GM19025 (cell line): ENCODE measurements at regions not wholly inside any gene's neighbourhood (a gene's known extent, or its start where the extent isn't known, plus 50 kb on each side); places are given as distances from the start of the nearest gene placed in this dataset.
A peak's percentile ranks its signal among the peaks of the same experiment; 100 is the strongest.

Source experiments
- ATAC-seq: cut with Tn5 transposase; IDR thresholded peaks from one replicate; pipeline ENCODE4 v1.9.1; 2021; ENCODE audit warnings: mild to moderate bottlenecking, low read depth, moderate library complexity; ENCODE audit not compliant: unreplicated experiment

DNA sequence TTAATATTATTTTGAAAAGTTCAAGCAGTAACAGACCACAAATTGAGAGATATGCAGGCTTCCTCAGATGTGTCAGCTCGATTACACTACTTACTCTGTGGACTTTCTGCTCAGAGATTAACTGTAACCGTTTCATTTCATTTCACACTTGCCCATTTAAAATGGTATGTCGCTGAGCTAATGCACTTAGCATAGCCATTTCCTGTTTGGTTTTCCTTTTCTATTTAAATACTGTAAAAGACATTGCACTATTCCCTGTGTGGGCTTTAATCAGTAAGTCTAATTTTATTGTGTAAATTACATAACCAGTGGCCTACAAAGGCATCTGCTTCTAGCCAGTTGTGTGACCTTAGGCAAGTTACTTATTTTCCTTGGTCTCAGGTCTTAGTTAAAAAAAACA is 237.6 kb downstream of the LACC1 start:
- ATAC-seq = no peak

DNA sequence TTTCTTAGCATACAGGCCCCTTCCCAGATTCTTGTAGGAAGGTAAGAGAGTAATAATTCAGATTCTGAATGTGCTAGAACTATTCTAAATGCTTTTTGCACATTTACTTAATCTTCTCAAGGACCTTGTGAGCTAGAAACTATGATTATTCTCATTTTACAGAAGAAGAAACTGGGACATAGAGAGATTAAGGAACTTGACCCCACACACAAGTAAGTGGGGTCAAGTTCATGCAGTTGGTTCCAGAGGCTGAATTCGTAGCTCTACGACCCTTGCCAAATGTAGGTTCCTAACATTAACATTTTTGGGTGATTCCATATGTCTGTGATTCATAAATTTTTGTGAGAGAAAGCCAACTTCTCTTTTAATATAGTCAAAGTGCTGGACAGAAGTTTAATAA is 238.1 kb downstream of the LACC1 start:
- ATAC-seq = no peak

DNA sequence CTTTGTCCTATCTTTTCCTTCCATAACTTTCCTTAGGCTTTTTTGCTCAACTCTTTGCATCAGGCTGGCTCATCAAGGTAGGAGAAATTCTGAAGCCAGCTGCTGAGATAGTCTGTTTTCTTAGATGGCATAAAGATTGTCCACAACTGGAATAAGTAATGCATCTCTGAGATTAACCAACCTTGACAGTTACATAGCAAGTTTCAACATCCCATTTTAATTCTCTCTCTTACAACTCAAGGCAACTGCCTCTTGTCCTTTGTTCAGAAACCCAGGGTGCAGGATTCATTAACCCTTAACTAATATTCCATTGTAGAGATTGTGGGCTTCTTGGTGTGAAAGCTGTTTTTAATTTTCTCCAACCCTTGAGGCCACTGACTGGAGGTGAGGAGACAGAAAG is 239.2 kb downstream of the LACC1 start:
- no peak for ATAC-seq

DNA sequence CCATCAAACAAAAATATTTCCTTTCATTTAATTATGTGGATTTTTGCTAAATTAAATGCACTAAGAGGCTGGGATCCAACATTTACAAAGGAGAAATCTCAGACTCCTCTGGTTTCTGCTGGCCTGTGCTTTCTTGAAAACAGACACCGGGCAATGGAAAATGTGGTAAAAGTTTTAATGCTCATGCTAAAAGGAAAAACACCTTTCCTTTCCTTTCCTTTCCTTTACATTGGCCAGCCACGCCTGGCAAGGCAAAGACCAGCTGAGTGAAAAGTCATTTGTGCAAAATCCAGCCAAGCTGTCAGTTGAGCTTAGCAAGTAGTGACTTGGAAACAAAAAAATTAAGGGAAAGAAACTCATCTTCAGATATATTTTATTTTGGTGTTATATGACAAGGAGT is 240.3 kb downstream of the LACC1 start:
- ATAC-seq = no peak

DNA sequence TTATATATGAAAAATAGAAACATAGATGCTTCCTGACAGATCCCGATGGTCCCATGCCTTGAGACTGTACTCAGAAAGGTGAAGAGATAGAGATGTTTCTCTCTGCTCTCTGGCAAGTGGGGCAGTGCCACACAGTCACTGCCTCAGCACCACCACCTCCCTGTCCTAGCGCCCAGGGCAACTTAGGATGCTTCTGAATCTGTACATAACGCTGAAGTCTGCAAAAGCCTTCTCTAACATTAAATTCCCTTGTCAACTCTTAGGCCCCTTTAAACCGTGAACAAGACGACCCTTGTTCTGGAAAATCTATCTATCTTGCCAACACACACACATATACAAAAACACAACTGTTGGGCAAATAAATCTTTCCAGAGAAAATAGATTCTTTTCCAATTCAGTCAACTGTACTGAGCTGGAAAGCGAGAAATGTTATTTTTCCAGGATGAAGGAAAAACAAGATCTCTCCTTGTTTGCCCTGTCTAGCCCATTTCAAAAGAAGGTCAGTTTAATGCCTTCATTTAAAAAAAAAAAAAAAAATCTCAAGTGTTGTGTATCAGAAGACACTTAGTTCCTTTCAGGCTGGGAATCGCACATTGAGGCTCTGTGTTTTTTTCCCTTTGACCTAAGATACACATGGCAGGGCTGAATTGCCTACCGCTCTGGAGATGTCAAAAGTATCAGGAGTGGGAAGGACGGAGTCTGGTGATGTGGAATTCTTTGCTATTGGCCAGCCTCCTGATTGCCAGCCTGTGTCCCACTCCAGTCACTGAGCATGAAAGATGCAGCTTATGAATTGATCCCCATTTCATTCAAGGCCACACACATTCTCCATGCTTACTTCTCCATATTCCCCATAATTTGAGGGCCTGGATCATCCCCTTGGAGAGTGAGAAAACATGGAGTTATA is 241.4 kb downstream of the LACC1 start:
- ATAC-seq = no peak

DNA sequence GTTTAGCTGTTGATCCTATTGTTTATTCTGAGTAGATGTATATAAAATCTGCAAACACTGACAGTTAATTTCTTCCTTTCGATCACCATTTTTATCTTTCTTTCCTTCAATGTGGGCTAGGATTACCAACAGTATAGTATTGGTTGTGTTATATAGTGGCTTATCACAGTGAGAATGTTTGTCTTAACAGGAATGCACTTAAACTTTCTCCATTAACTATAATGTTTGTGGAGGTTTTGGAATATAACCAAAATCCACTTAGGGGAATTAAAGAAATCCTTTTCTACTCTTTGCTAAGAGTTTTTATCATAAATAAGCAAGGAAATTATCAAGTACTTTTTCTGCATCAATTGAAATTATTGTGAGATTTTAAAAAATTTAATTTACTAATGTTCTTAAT is 244.6 kb downstream of the LACC1 start:
- no peak for ATAC-seq

DNA sequence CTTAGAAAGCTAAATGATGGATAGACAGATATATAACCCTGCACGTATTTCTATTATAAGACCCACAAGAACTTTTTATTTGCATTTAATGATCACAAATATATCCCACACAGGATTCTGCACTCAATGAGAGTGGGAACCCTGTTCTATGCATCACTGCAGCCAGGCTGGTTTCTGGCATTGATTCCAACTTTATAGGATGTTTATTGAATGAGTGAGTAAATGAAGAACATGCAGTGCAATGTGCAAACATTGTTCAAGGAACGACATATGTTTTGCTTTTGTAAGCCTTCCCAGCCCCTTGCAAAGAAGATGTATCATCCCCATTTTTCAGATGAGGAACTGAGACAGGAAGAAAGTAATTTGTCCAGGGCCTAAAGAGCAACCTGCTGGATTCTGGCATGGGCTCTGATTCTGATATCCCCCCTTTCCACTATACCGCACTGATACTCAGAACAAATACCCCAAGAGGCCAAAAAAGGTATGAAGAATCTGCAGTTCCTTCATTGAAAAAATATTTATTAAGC is 246.3 kb downstream of the LACC1 start:
- ATAC-seq = no peak

DNA sequence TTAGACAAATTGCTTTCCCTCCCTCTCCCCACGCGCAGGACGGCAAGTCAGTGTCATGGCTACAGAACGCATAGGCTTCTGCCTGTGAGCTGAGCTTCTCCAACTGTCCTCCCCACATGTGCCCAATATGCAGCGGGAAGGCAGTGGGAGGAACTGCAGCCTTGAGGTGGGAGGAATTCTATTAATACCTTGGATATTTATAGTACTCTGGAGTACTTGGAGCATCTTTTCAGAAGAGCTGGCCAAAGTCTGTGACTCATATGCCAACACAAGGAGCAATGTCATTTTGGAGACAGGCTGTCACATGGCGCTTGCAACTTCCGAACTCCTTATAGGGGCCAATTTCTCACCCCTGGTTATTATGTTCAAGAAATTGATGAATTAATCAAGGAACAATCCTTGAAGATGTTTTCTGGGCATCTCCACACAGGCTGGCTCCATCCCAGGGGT is 245.0 kb upstream of the SERP2 start:
- no peak for ATAC-seq

DNA sequence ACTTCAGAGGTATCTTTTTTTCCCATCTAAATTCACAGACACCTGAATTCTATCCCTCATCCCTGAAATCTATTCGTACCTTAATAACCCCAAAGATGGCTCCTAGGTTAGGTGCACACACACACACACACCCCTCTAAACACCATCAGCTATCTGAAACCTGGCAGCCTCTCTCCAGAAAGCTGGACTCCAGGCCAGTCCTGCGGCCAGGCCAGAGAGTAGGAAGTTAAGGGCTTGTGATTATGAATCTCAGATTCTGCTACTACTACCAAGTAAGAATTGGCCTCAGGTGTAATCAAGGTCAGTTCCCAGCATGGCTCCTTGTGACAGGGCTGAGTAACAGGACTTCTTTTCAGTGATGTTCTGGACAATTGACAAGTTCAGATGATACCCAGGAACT is 244.2 kb upstream of the SERP2 start:
- no peak for ATAC-seq

DNA sequence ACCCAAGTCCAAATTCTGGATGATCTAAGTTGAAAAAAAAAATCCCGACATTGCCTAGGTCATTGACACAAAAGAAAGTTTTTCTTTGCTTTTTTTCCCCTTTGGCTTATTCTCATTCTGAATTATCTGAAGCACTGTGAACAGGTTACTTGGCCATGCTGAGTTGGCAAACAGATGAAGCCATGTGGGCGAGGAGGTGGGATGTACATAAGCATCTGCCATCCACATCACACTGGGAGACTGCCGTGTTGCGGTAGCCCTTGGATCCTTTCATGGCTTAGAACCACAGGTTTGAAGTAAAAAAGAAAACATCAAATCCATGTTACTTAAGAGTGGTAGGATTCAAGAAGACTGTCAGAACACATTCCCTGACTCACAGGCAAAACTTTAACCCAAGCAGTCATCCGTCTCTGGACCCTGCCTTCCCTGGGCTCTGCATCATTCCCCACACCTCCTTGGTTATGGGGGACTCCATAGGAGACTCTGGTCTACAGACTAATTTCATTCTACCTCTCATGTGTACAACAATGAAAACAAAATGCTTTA is 242.5 kb upstream of the SERP2 start:
- no peak for ATAC-seq

DNA sequence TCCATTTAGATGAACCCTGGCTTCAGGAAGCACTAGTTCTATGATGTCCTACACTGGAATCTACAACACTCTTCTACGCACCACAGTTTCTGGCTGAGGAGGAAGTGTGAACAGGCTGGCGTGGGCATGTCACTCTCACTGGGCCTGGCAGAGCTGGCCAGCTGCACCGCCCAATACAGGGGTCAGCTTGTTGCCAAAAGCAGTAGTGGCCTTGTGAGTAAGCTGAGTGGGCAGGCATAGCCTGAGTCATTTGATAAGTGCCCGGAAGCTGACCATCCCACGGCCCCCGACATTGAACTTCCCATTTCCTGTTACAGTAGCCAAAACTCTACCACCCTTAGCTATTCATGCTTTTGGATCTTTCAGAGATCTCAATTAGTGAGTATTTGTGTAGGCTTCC is 240.9 kb upstream of the SERP2 start:
- ATAC-seq = no peak

DNA sequence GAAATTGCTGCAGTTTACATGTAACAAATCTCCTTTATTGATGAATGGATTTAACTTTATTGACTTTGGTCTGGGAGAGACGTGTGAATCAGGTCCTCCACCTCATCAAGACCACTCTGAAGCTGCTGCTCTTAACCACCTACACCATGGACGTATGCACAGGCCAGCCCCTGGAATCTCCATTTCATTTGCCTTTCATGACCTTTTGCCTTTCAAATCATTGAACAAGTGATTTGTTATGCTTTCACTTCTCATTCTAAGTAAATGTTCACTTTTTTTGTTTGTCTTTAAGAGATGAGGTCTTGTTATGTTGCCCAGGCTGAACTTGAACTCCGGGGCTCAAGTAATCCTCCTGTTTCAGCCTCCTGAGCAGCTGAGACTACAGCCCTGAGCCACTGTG is 240.0 kb upstream of the SERP2 start:
- no peak for ATAC-seq

DNA sequence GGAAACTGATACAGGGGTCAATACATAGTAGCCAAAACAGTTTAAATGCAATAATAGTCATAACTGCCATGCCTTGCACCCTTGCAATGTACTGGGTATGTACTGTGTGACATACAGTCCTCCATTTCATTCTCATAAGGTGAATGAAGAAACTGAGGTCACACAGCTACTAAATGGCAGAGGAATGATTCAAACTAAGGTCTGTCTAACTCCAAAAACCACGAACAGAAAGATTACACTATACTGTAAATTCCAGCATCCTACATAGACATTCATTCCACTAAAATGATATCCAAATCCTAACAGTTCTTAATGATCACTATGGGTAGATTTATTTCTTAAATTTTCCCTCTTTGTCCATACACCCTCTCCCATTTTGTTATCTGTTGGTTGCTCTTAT is 238.1 kb upstream of the SERP2 start:
- ATAC-seq = no peak

DNA sequence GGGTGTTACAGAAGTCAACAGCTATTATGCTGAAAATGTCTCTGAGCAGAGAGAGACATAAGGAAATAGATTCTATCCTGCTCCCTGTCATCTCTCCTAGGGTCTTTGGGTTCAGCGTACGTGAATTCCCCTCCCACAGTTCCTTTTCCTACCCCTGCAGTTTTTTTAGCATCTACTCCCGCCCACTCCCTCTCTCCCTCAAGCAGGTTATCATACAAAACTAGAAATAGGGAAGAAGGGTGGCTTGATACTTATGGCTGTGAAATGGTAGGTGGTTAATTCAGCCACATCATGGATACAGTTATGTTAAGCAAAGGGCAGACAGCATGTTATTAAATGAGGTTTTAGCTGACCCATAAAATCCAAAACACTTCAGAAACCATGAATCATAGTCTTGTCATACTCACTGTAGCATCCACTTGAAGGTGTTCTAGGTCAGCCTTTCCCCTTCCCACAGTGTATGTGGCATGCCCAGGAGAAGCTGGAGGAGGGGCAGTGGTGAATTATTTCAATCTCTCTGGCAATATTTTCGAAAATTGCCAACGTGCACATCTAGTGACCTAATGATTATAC is 236.8 kb upstream of the SERP2 start:
- ATAC-seq = no peak

DNA sequence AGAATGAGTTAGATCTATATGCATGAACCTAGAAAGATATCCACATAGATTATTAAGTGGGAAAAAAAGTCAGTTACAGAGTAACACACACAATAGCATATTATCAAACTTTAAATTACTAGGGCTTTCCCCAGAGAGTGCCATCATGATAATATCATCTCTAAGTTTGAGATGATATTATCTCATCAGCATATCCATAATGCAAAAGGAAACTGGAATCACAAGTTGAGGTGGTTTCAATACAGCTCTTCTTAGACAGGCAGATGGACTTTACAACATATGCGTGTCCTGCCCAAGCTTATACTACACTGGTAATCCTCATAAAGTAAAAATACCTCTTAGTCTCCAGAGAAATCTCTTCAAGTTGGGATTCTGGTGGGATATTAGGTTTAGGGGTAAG is 236.2 kb upstream of the SERP2 start:
- no peak for ATAC-seq

DNA sequence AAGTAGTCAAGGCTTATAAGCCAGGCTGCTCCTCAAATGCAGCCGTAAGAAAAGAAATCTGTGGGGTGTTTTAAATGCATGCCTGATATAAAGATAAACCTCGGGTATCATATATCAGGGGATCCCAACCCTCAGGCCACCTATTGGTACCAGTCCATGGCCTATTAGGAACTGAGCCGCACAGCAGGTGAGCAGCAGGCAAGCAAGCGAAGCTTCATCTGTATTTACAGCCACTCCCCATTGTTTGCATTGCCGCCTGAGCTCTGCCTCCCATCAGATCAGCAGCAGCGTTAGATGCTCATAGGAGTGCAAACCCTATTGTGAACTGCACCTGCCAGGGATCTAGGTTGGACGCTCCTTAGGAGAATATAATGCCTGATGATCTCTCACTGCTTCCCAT is 233.5 kb upstream of the SERP2 start:
- ATAC-seq = no peak

DNA sequence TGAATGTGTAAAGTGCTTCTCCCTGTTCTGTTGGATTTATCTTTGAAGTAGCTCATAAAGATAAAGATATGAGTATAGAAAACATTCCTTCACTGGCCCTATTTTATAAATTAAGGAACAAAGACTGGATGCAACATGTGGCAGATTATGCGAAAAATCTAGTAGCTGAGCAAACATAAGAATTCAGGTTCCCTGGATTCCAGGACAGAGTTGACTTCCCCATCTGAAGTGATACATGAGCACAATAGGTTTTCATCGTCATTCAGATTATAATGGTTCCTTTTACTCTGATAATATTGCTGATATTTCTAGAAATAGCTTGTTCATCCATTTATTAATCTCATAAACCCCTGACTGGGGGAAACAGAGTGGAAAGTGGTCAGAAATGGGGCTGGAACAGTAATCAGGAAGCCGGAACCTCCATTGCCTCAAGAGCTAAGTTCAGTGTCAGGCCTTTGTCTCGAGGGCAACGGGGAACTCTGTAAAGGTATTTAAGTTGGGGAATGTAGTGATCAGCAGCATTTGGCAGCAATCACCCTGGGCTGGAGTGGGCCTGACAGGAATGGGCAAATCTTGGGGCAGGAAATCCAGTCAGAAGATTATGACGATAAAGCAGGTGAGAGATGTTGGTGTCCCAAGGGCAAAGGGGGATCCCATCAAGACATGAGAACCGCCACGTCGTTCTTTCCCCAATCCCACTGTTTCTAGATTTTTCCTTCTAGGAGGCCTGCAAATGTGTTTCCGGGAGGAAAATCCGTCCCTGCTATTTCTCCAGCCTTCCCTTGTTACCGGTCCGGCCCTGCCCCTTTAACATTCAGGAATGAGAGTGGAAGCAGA is 232.5 kb upstream of the SERP2 start:
- ATAC-seq = no peak

DNA sequence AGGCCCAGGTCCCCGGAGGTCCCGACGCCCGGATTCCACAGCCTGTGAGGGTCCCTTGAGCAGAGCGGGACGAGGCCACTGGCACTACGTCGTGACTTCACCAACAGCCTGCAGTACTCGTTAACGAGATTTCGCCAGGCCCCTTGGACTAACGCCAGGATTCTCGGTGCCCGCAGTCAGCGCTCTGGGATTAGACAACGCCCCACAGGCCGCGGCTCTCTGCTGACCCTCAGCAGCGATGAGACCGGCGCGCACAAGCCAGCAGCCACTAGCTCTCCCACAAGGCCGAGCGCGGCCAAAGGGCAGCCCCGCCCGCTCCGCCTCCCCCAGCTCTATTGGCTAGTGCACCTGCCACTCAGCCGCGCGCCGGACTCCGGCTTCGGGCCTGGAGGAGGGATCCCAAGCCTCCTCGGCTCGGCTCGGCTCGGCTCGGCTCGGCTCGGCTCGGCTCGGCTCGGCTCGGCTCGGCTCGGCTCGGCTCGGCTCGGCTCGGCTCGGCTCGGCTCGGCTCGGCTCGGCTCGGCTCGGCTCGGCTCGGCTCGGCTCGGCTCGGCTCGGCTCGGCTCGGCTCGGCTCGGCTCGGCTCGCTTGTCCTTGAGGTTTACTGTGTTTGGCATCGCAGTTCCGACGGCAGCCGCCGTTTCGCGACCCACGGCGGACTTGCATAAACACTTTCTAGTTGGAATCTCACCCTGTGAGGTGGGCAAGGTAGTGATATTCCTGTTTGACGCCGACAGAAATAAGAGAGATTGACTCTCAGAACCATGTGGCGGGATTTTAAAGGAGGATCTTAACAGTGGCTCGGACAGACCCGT is 231.7 kb upstream of the SERP2 start:
- peak; percentile 100 for ATAC-seq

DNA sequence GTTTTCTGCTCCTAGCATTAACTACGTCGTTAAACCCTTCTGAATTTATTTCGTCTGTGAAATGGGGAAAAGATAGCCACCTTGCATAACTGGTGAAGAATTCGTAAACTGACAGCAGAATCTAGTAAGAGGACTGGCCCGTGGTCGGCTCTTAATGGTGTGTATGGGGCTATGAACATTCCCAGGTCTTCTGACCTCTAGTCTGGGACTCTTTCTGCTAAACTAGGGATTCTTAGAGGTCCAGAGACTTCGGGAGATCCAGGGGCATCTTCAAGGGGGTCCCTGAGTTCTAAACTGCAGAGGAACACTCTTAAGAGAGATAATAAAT is 231.1 kb upstream of the SERP2 start:
- no peak for ATAC-seq
